Loucy (cell line): ENCODE measurements at regions not wholly inside any gene's neighbourhood (a gene's known extent, or its start where the extent isn't known, plus 50 kb on each side); places are given as distances from the start of the nearest gene placed in this dataset.

ENCODE experiments used
- EZH2phosphoT487 ChIP-seq: fragments of 200-600 bp; IDR thresholded peaks from 2 replicates; pipeline ENCODE4 v1.6.1; 2018; ENCODE audit warnings: antibody characterized with exemption, mild to moderate bottlenecking, moderate library complexity, borderline replicate concordance
- TF ChIP-seq, protein P1 (sequence below): fragments of 200-600 bp; sonication (generic); conservative IDR thresholded peaks from 2 replicates; pipeline ENCODE4 v1.5.1; 2014; ENCODE audit warnings: mild to moderate bottlenecking, antibody characterized with exemption, low read length

DNA sequence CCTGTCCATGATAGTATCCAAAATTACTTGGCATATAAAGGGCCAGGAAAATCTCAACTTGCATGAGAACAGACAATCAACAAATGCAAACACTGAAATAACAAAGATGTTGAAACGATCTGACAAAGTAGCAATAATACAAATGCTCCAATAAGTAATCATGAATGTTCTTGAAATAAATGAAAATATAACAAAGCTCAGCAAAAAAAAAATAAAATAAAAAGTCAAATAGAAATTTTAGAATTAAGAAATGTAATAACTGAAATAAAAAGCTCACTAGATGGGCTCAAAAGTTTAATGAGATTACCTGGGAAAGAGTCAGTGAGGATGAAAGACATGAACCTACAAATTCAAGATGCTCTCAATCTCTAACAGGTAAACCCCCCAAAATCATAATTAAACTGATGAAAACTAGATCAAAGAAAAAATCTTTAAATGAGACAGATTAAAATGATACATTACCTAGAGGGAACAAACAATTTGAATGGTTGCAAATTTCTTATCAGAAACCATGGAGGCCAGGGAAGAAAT lies 319.0 kb upstream of the IRX3 start:
- TF ChIP-seq, protein P1, sequence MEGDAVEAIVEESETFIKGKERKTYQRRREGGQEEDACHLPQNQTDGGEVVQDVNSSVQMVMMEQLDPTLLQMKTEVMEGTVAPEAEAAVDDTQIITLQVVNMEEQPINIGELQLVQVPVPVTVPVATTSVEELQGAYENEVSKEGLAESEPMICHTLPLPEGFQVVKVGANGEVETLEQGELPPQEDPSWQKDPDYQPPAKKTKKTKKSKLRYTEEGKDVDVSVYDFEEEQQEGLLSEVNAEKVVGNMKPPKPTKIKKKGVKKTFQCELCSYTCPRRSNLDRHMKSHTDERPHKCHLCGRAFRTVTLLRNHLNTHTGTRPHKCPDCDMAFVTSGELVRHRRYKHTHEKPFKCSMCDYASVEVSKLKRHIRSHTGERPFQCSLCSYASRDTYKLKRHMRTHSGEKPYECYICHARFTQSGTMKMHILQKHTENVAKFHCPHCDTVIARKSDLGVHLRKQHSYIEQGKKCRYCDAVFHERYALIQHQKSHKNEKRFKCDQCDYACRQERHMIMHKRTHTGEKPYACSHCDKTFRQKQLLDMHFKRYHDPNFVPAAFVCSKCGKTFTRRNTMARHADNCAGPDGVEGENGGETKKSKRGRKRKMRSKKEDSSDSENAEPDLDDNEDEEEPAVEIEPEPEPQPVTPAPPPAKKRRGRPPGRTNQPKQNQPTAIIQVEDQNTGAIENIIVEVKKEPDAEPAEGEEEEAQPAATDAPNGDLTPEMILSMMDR = no peak
- TF ChIP-seq EZH2phosphoT487 = no peak
